ENCODE measurements at regions not wholly inside any gene's neighbourhood (a gene's known extent, or its start where the extent isn't known, plus 50 kb on each side); places are given as distances from the start of the nearest gene placed in this dataset.

- DNase-seq (ENCODE audit: low spot score in 2 of 2), result peak in 1 of 2 experiments; percentile 1
- no peaks in the 10 kb centered on the region for H3K36me3 ChIP-seq (replicated peaks)
- in situ Hi-C loops (cut with MboI; ENCODE audit: low sequenced_read_pairs), result no loop called here
- H3K27me3 ChIP-seq (ENCODE audit: low read depth), result no peaks in the 10 kb centered on the region
- H3K9me3 ChIP-seq, result no peaks in the 10 kb centered on the region
- no peaks in the 10 kb centered on the region for H3K4me1 ChIP-seq
- H3K4me3 ChIP-seq, result no peak overlapping the region
These were observed 130.1 kb upstream of the RTL1 start for GRCh38 chr14:101033446-101034165.

- in situ Hi-C loops (cut with MboI; ENCODE audit: low sequenced_read_pairs), result no loop called here
- H3K27me3 ChIP-seq (ENCODE audit: low read depth), result no peaks in the 10 kb centered on the region
- H3K4me3 ChIP-seq, result no peak overlapping the region
- H3K4me1 ChIP-seq, result no peaks in the 10 kb centered on the region
- no peaks in the 10 kb centered on the region for H3K9me3 ChIP-seq
- no peak for DNase-seq (ENCODE audit: low spot score in 2 of 2)
- H3K36me3 ChIP-seq (replicated peaks), result no peaks in the 10 kb centered on the region
These were observed 131.5 kb upstream of the RTL1 start for GRCh38 chr14:101034986-101035385.

GRCh38 chr14:101035466-101036225 lies 132.1 kb upstream of the RTL1 start:
- Histone ChIP-seq H3K4me3 (no peak overlapping the region), H3K36me3 (replicated peaks) (no peaks in the 10 kb centered on the region), H3K9me3 (no peaks in the 10 kb centered on the region), H3K27me3 (ENCODE audit: low read depth) (no peaks in the 10 kb centered on the region), H3K4me1 (no peaks in the 10 kb centered on the region)
- no peak for DNase-seq (ENCODE audit: low spot score in 2 of 2)
- in situ Hi-C loops (cut with MboI; ENCODE audit: low sequenced_read_pairs), result no loop called here

- in situ Hi-C loops (cut with MboI; ENCODE audit: low sequenced_read_pairs), result no loop called here
These were observed 133.7 kb upstream of the RTL1 start for GRCh38 chr14:101037021-101037817.

GRCh38 chr14:101039031-101039754 lies 135.7 kb upstream of the RTL1 start:
- no peaks in the 10 kb centered on the region for H3K9me3 ChIP-seq
- H3K4me1 ChIP-seq, result no peaks in the 10 kb centered on the region
- in situ Hi-C loops (cut with MboI; ENCODE audit: low sequenced_read_pairs), result no loop called here
- no peak for DNase-seq (ENCODE audit: low spot score in 2 of 2)
- no peaks in the 10 kb centered on the region for H3K27me3 ChIP-seq (ENCODE audit: low read depth)
- no peaks in the 10 kb centered on the region for H3K36me3 ChIP-seq (replicated peaks)
- H3K4me3 ChIP-seq, result no peak overlapping the region

More at GRCh38 chr14:101037021-101037817, 133.7 kb upstream of the RTL1 start:
- no peak for DNase-seq (ENCODE audit: low spot score in 2 of 2)
- H3K4me1 ChIP-seq, result no peaks in the 10 kb centered on the region
- H3K27me3 ChIP-seq (ENCODE audit: low read depth), result no peaks in the 10 kb centered on the region
- no peaks in the 10 kb centered on the region for H3K36me3 ChIP-seq (replicated peaks)
- no peak overlapping the region for H3K4me3 ChIP-seq
- H3K9me3 ChIP-seq, result no peaks in the 10 kb centered on the region

GRCh38 chr14:101039755-101040138 lies 136.2 kb upstream of the RTL1 start:
- H3K4me1 ChIP-seq, result no peaks in the 10 kb centered on the region
- no peaks in the 10 kb centered on the region for H3K27me3 ChIP-seq (ENCODE audit: low read depth)
- no peak overlapping the region for H3K4me3 ChIP-seq
- no peak for DNase-seq (ENCODE audit: low spot score in 2 of 2)
- in situ Hi-C loops (cut with MboI; ENCODE audit: low sequenced_read_pairs), result no loop called here
- H3K36me3 ChIP-seq (replicated peaks), result no peaks in the 10 kb centered on the region
- no peaks in the 10 kb centered on the region for H3K9me3 ChIP-seq

GRCh38 chr14:101040538-101041442 lies 137.3 kb upstream of the RTL1 start:
- Histone ChIP-seq H3K9me3 (no peaks in the 10 kb centered on the region), H3K4me1 (no peaks in the 10 kb centered on the region), H3K36me3 (replicated peaks) (no peaks in the 10 kb centered on the region), H3K27me3 (ENCODE audit: low read depth) (no peaks in the 10 kb centered on the region), H3K4me3 (no peak overlapping the region)
- no peak for DNase-seq (ENCODE audit: low spot score in 2 of 2)
- in situ Hi-C loops (cut with MboI; ENCODE audit: low sequenced_read_pairs), result no loop called here

- no peak overlapping the region for H3K4me3 ChIP-seq
- no peaks in the 10 kb centered on the region for H3K4me1 ChIP-seq
- H3K27me3 ChIP-seq (ENCODE audit: low read depth), result no peaks in the 10 kb centered on the region
- no peak for DNase-seq (ENCODE audit: low spot score in 2 of 2)
- H3K36me3 ChIP-seq (replicated peaks), result no peaks in the 10 kb centered on the region
- in situ Hi-C loops (cut with MboI; ENCODE audit: low sequenced_read_pairs), result no loop called here
- H3K9me3 ChIP-seq, result no peaks in the 10 kb centered on the region
These were observed 140.4 kb upstream of the RTL1 start for GRCh38 chr14:101043891-101044290.

- Histone ChIP-seq H3K4me1 (no peaks in the 10 kb centered on the region), H3K27me3 (ENCODE audit: low read depth) (no peaks in the 10 kb centered on the region), H3K9me3 (no peaks in the 10 kb centered on the region), H3K4me3 (no peak overlapping the region), H3K36me3 (replicated peaks) (no peaks in the 10 kb centered on the region)
- in situ Hi-C loops (cut with MboI; ENCODE audit: low sequenced_read_pairs), result no loop called here
- DNase-seq (ENCODE audit: low spot score in 2 of 2), result no peak
These were observed 141.2 kb upstream of the RTL1 start for GRCh38 chr14:101044741-101045140.

GRCh38 chr14:101045511-101045910 lies 142.0 kb upstream of the RTL1 start:
- DNase-seq (ENCODE audit: low spot score in 2 of 2), result no peak
- no peaks in the 10 kb centered on the region for H3K4me1 ChIP-seq
- no peaks in the 10 kb centered on the region for H3K36me3 ChIP-seq (replicated peaks)
- in situ Hi-C loops (cut with MboI; ENCODE audit: low sequenced_read_pairs), result no loop called here
- H3K9me3 ChIP-seq, result no peaks in the 10 kb centered on the region
- no peak overlapping the region for H3K4me3 ChIP-seq
- H3K27me3 ChIP-seq (ENCODE audit: low read depth), result no peaks in the 10 kb centered on the region

GRCh38 chr14:101046071-101046470 lies 142.5 kb upstream of the RTL1 start:
- H3K36me3 ChIP-seq (replicated peaks), result no peaks in the 10 kb centered on the region
- H3K4me3 ChIP-seq, result no peak overlapping the region
- DNase-seq (ENCODE audit: low spot score in 2 of 2), result no peak
- H3K27me3 ChIP-seq (ENCODE audit: low read depth), result no peaks in the 10 kb centered on the region
- in situ Hi-C loops (cut with MboI; ENCODE audit: low sequenced_read_pairs), result no loop called here
- H3K9me3 ChIP-seq, result no peaks in the 10 kb centered on the region
- H3K4me1 ChIP-seq, result no peaks in the 10 kb centered on the region

- in situ Hi-C loops (cut with MboI; ENCODE audit: low sequenced_read_pairs), result no loop called here
- DNase-seq (ENCODE audit: low spot score in 2 of 2), result no peak
- H3K4me1 ChIP-seq, result no peaks in the 10 kb centered on the region
- no peaks in the 10 kb centered on the region for H3K27me3 ChIP-seq (ENCODE audit: low read depth)
- no peaks in the 10 kb centered on the region for H3K36me3 ChIP-seq (replicated peaks)
- H3K4me3 ChIP-seq, result no peak overlapping the region
- no peaks in the 10 kb centered on the region for H3K9me3 ChIP-seq
These were observed 143.8 kb upstream of the RTL1 start for GRCh38 chr14:101047326-101047725.

GRCh38 chr14:101048766-101049165 lies 145.2 kb upstream of the RTL1 start:
- H3K27me3 ChIP-seq (ENCODE audit: low read depth), result no peaks in the 10 kb centered on the region
- H3K36me3 ChIP-seq (replicated peaks), result no peaks in the 10 kb centered on the region
- no peak overlapping the region for H3K4me3 ChIP-seq
- no peaks in the 10 kb centered on the region for H3K4me1 ChIP-seq
- H3K9me3 ChIP-seq, result no peaks in the 10 kb centered on the region
- DNase-seq (ENCODE audit: low spot score in 2 of 2), result no peak
- in situ Hi-C loops (cut with MboI; ENCODE audit: low sequenced_read_pairs), result no loop called here
